Activated T-cell treated with anti-CD3 and anti-CD28 coated beads, Interleukin-2, amount 50 U/mL, for 4 hours (primary cell): ENCODE measurements at regions not wholly inside any gene's neighbourhood (a gene's known extent, or its start where the extent isn't known, plus 50 kb on each side); places are given as distances from the start of the nearest gene placed in this dataset.
"Not testable (repeated sequence)": the region's sequence is repeated elsewhere in the genome, so short reads cannot be mapped to it uniquely, and the experiment has no call there.

Experiments
- ATAC-seq, 2 donors: fragments of 200-7000 bp; cut with Tn5 transposase; one replicate each; pipeline ENCODE4 v1.10.0; 2021
- DNase-seq: peaks from one replicate; pipeline ENCODE4 v3.0.0-alpha.2; 2020
- H3K27me3 Mint-ChIP-seq: one replicate; pipeline ENCODE4 v1.8.0; 2021; ENCODE audit warnings: low read depth, mixed read lengths
- H3K36me3 Mint-ChIP-seq: one replicate; pipeline ENCODE4 v1.8.0; 2022; ENCODE audit warnings: mixed read lengths; ENCODE audit not compliant: insufficient read depth
- H3K4me1 Mint-ChIP-seq: one replicate; pipeline ENCODE4 v1.8.0; 2021; ENCODE audit warnings: low read depth, mixed read lengths
- H3K4me3 Mint-ChIP-seq: one replicate; pipeline ENCODE4 v1.8.0; 2021; ENCODE audit warnings: mild to moderate bottlenecking, moderate library complexity, mixed read lengths
- H3K9me3 Mint-ChIP-seq: one replicate; pipeline ENCODE4 v1.8.0; 2021; ENCODE audit warnings: mixed read lengths

- H3K36me3 Mint-ChIP-seq, result no peaks in the 10 kb centered on the region
- DNase-seq (no peak), ATAC-seq (no peak)
Measured at GRCh38 chr1:60703155-60703554, 379.2 kb upstream of the NFIA start.

GRCh38 chr1:60699325-60699724, 383.0 kb upstream of the NFIA start:
- ATAC-seq (no peak), DNase-seq (no peak)
- Mint-ChIP-seq H3K36me3 (no peaks in the 10 kb centered on the region), H3K27me3 (peaks cover 4% of the 10 kb centered on the region), H3K4me3 (no peak overlapping the region), H3K9me3 (no peaks in the 10 kb centered on the region), H3K4me1 (no peaks in the 10 kb centered on the region)

More at GRCh38 chr1:60703155-60703554, 379.2 kb upstream of the NFIA start:
- H3K4me3 Mint-ChIP-seq, result no peak overlapping the region
- no peaks in the 10 kb centered on the region for H3K9me3 Mint-ChIP-seq
- no peaks in the 10 kb centered on the region for H3K4me1 Mint-ChIP-seq
- no peaks in the 10 kb centered on the region for H3K27me3 Mint-ChIP-seq

- ATAC-seq (no peak), DNase-seq (no peak)
- Mint-ChIP-seq H3K4me1 (no peaks in the 10 kb centered on the region), H3K36me3 (no peaks in the 10 kb centered on the region), H3K4me3 (no peak overlapping the region), H3K9me3 (no peaks in the 10 kb centered on the region), H3K27me3 (peaks cover 4% of the 10 kb centered on the region)
Measured at GRCh38 chr1:60697204-60697994, 385.0 kb upstream of the NFIA start.

- ATAC-seq, result no peak
- Mint-ChIP-seq H3K4me3 (no peak overlapping the region), H3K36me3 (no peaks in the 10 kb centered on the region), H3K4me1 (no peaks in the 10 kb centered on the region), H3K9me3 (no peaks in the 10 kb centered on the region), H3K27me3 (peaks cover 4% of the 10 kb centered on the region)
- DNase-seq, result no peak
Measured at GRCh38 chr1:60696512-60696911, 385.8 kb upstream of the NFIA start.

DNA sequence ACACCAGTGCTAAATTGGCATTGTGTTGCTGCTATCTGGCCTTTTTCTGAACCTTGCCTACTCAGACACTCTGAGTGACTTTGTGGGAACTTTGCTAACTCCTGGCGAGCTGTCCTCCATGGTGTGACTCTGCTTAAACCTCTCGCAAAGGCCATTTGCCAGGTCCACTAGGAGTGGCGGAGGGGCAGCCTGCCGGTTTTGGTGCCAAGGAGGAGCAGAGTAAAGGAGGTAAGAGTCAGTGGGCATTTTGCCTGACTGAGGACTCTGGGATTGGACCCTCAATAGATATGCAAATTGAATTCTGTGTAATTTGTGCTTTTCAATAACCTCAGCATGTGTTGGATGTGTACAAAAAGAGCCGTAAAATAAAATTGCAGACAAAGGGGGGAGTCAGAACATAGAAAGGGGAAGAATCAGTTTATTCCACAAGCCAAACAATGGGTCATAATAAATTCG, 386.6 kb upstream of the NFIA start:
- Mint-ChIP-seq H3K4me3 (no peak overlapping the region), H3K4me1 (no peaks in the 10 kb centered on the region), H3K27me3 (peaks cover 4% of the 10 kb centered on the region), H3K9me3 (no peaks in the 10 kb centered on the region), H3K36me3 (no peaks in the 10 kb centered on the region)
- DNase-seq, result no peak
- no peak for ATAC-seq

GRCh38 chr1:60694980-60695379, 387.4 kb upstream of the NFIA start:
- no peaks in the 10 kb centered on the region for H3K4me1 Mint-ChIP-seq
- peaks cover 4% of the 10 kb centered on the region for H3K27me3 Mint-ChIP-seq
- peaks cover 3% of the 10 kb centered on the region for H3K9me3 Mint-ChIP-seq
- ATAC-seq (no peak), DNase-seq (no peak)
- H3K36me3 Mint-ChIP-seq, result no peaks in the 10 kb centered on the region
- no peak overlapping the region for H3K4me3 Mint-ChIP-seq

GRCh38 chr1:60692031-60692430, 390.3 kb upstream of the NFIA start:
- Mint-ChIP-seq H3K27me3 (peaks cover 4% of the 10 kb centered on the region), H3K4me3 (no peak overlapping the region), H3K4me1 (no peaks in the 10 kb centered on the region), H3K36me3 (no peaks in the 10 kb centered on the region), H3K9me3 (peaks cover 9% of the 10 kb centered on the region)
- DNase-seq, result no peak
- no peak for ATAC-seq

DNA sequence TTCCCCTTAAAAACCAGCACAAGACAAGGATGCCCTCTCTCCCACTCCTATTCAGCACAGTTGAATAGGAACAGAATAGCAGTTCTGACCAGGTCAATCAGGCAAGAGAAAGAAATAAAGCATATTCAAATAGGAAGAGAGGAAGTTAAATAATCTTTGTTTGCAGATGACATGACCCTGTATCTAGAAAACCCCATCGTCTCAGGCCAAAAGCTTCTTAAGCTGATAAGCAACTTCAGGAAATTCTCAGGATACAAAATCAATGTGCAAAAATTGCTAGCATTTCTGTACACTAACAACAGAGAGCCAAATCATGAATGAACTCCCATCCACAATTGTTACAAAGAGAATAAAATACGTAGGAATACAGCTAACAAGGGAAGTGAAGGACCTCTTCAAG, 394.1 kb upstream of the NFIA start:
- not testable (repeated sequence) for H3K36me3 Mint-ChIP-seq, H3K4me3 Mint-ChIP-seq, ATAC-seq, H3K4me1 Mint-ChIP-seq, H3K9me3 Mint-ChIP-seq, DNase-seq, H3K27me3 Mint-ChIP-seq

GRCh38 chr1:60681095-60681860, 401.1 kb upstream of the NFIA start:
- Mint-ChIP-seq H3K4me1 (no peaks in the 10 kb centered on the region), H3K27me3 (no peaks in the 10 kb centered on the region), H3K4me3 (no peak overlapping the region), H3K36me3 (no peaks in the 10 kb centered on the region), H3K9me3 (peaks cover 4% of the 10 kb centered on the region)
- DNase-seq (no peak), ATAC-seq (no peak)

DNA sequence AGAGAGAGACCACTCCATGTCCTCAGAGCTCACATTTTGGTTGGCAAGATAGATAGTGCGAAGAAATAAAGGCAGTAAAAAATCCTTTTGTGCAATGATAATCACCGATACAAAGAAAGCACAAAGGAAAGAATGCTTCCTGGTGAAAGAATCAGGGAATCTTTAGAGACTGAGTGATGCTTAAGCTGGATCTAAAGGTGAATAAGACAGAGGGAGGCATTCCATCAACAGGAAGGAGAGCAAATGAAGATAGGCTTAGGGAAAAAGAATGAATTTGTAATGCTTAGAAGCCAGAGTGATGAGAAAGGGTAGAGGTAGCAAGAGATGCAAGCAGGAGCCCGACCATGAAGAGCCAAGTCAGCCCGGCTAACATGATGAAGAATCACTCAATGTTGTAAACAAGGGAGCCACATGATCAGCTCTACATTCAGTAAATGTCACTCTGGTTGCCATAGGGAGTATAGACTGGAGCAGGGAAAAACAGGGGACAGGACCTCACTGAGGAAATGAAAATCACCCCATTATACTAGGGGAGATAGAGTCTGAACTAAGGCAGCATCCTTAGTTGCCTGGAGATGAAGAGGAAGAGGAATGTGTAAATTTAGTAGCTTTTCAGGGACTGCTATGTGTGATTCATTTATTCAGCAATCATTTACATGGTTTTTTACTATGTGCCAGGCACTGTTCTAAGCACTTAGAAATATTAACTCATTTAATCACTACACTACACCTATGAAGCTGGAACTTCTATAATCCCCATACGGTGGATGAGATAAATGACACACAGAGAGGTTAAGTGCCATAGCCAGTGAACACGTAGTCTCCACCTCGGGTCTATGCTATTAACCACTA, 402.6 kb upstream of the NFIA start:
- DNase-seq, result no peak
- no peaks in the 10 kb centered on the region for H3K36me3 Mint-ChIP-seq
- no peaks in the 10 kb centered on the region for H3K4me1 Mint-ChIP-seq
- H3K9me3 Mint-ChIP-seq, result peaks cover 4% of the 10 kb centered on the region
- no peaks in the 10 kb centered on the region for H3K27me3 Mint-ChIP-seq
- no peak for ATAC-seq
- no peak overlapping the region for H3K4me3 Mint-ChIP-seq

GRCh38 chr1:60678802-60679201, 403.6 kb upstream of the NFIA start:
- Mint-ChIP-seq H3K4me1 (no peaks in the 10 kb centered on the region), H3K9me3 (peaks cover 4% of the 10 kb centered on the region), H3K4me3 (no peak overlapping the region), H3K36me3 (no peaks in the 10 kb centered on the region), H3K27me3 (no peaks in the 10 kb centered on the region)
- DNase-seq, result no peak
- ATAC-seq, result no peak

DNA sequence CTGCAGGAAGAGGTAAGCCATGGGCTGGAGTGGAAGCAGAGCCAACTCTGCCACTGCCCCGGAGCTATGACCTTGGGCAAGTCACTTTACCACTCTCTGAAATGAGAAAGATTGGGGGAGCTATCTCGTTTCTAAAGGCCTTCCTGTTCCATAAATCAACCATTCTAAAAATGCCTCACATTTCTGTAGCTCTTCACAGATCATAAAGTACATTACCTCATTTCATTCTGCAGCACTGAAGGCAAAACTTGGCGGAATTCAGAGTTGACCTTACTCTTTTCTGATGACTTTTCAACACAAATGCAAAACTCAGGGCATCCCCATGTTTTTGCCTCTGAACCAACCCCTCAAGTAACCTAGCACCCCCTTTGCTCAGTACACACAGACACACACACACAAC, 404.0 kb upstream of the NFIA start:
- ATAC-seq (no peak), DNase-seq (no peak)
- no peaks in the 10 kb centered on the region for H3K27me3 Mint-ChIP-seq
- no peaks in the 10 kb centered on the region for H3K4me1 Mint-ChIP-seq
- no peak overlapping the region for H3K4me3 Mint-ChIP-seq
- no peaks in the 10 kb centered on the region for H3K36me3 Mint-ChIP-seq
- H3K9me3 Mint-ChIP-seq, result peaks cover 4% of the 10 kb centered on the region

- ATAC-seq, result no peak
- no peak for DNase-seq
- Mint-ChIP-seq H3K4me1 (no peaks in the 10 kb centered on the region), H3K27me3 (no peaks in the 10 kb centered on the region), H3K4me3 (no peak overlapping the region), H3K36me3 (no peaks in the 10 kb centered on the region), H3K9me3 (no peaks in the 10 kb centered on the region)
Measured at GRCh38 chr1:60672449-60672848, 409.9 kb upstream of the NFIA start.

GRCh38 chr1:60670302-60670701, 412.1 kb upstream of the NFIA start:
- no peaks in the 10 kb centered on the region for H3K4me1 Mint-ChIP-seq

More at GRCh38 chr1:60670302-60670701, 412.1 kb upstream of the NFIA start:
- Mint-ChIP-seq H3K36me3 (no peaks in the 10 kb centered on the region), H3K9me3 (no peaks in the 10 kb centered on the region), H3K27me3 (no peaks in the 10 kb centered on the region), H3K4me3 (no peak overlapping the region)
- DNase-seq (no peak), ATAC-seq (no peak)
